GM12878 (cell line): ENCODE measurements at regions not wholly inside any gene's neighbourhood (a gene's known extent, or its start where the extent isn't known, plus 50 kb on each side); places are given as distances from the start of the nearest gene placed in this dataset.

Experiments
- ATAC-seq: fragments of 200-7000 bp; cut with Tn5 transposase; 3 replicates; pipeline ENCODE4 v1.9.1; 2020; ENCODE audit warnings: mild to moderate bottlenecking, moderate library complexity
- BruUV-seq: library from RNA; stranded (reverse); fragments of 400-500 nt; replicated peaks from 2 replicates; lab custom pipeline; 2021; lab: Mats Ljungman, UMichigan
- CTCF ChIA-PET: fragments of 300-600 bp; sonication (Branson Sonifier 250); formaldehyde crosslinking; extraction: SDS; loops from one replicate; lab custom pipeline; 2021; ENCODE audit warnings: inconsistent platforms; lab: Yijun Ruan, JAX
- POLR2A ChIA-PET: fragments of 350-600 bp; formaldehyde crosslinking; extraction: SDS; loops from one replicate; lab custom pipeline; 2021; ENCODE audit warnings: inconsistent platforms; lab: Charles Lee
- RAD21 ChIA-PET: fragments of 300-600 bp; sonication (Branson Sonifier 250); formaldehyde crosslinking; loops from one replicate; lab custom pipeline; 2023; ENCODE audit warnings: antibody characterized with exemption; ENCODE audit not compliant: unreplicated experiment; lab: Charles Lee
- SMC1A ChIA-PET: fragments of 300-600 bp; sonication (Branson Sonifier 250); formaldehyde crosslinking; loops from one replicate; lab custom pipeline; 2023; ENCODE audit not compliant: unreplicated experiment, uncharacterized antibody; lab: Charles Lee
- DNase-seq: peaks from one replicate; pipeline ENCODE4 v3.0.0-alpha.2; 2011; ENCODE audit warnings: low read depth, low spot score
- FAIRE-seq: peaks from 3 replicates; lab custom pipeline; 2011; peaks lifted over from hg19 to GRCh38; lab: Jason Lieb, UNC
- H2AFZ ChIP-seq: 2 replicates; pipeline ENCODE4 v1.6.0; 2011; ENCODE audit warnings: low read depth, low read length, control low read depth; ENCODE audit not compliant: control insufficient read depth
- H3K27ac ChIP-seq: 2 replicates; pipeline ENCODE4 v1.5.1; 2011; ENCODE audit warnings: control low read depth; ENCODE audit not compliant: control insufficient read depth, insufficient read depth
- H3K27me3 ChIP-seq, 2 experiments: replicated peaks in 1 of 2; 2 replicates each; pipeline versions ENCODE4 v1.6.0 to v1.6.1; 2011; ENCODE audit warnings: low read length in 1 of 2; ENCODE audit not compliant: control insufficient read depth in 2 of 2, insufficient read depth in 2 of 2
- H3K36me3 ChIP-seq, 2 experiments: 2 replicates each; pipeline ENCODE4 v1.5.1; 2011; ENCODE audit warnings: low read length in 1 of 2; ENCODE audit not compliant: control insufficient read depth in 2 of 2, insufficient read depth in 2 of 2
- H3K4me1 ChIP-seq: 2 replicates; pipeline ENCODE4 v1.6.1; 2011; ENCODE audit warnings: mild to moderate bottlenecking, low read length, moderate library complexity, mixed read lengths; ENCODE audit not compliant: control insufficient read depth, insufficient read depth
- H3K4me2 ChIP-seq: 2 replicates; pipeline ENCODE4 v1.6.0; 2011; ENCODE audit warnings: control low read depth; ENCODE audit not compliant: control insufficient read depth, insufficient read depth
- H3K4me3 ChIP-seq: fragments of 200-600 bp; sonication (generic); 2 replicates; pipeline ENCODE4 v1.5.1; 2016
- H3K79me2 ChIP-seq: 2 replicates; pipeline ENCODE4 v1.6.0; 2011; ENCODE audit warnings: low read length; ENCODE audit not compliant: control insufficient read depth, insufficient read depth
- H3K9ac ChIP-seq: 2 replicates; pipeline ENCODE4 v1.8.0; 2011; ENCODE audit warnings: low read length, control low read depth, mixed read lengths; ENCODE audit not compliant: control insufficient read depth, insufficient read depth
- H3K9me3 ChIP-seq: replicated peaks from 3 replicates; pipeline ENCODE4 v1.5.1; 2011; ENCODE audit warnings: mild to moderate bottlenecking, low read length; ENCODE audit not compliant: control insufficient read depth, insufficient read depth
- H4K20me1 ChIP-seq: 2 replicates; pipeline ENCODE4 v1.6.0; 2011; ENCODE audit not compliant: control insufficient read depth, insufficient read depth
- ATF7 ChIP-seq: fragments of 450-650 bp; IDR thresholded peaks from 2 replicates; pipeline ENCODE4 v1.6.1; 2016; ENCODE audit warnings: low read depth, mild to moderate bottlenecking
- BCL11A ChIP-seq: IDR thresholded peaks from 2 replicates; pipeline ENCODE4 v1.6.1; 2011; ENCODE audit warnings: low read depth, low read length
- EGR1 ChIP-seq, 2 experiments: IDR thresholded peaks; 1 replicate in 1 of 2; 2 replicates in 1 of 2; pipeline ENCODE4 v1.6.1; 2011 to 2012; ENCODE audit warnings: low read depth in 2 of 2, low read length in 2 of 2, borderline replicate concordance in 1 of 2, mild to moderate bottlenecking in 1 of 2, moderate library complexity in 1 of 2
- FOXM1 ChIP-seq: IDR thresholded peaks from 2 replicates; pipeline ENCODE4 v1.6.1; 2012; ENCODE audit warnings: low read depth, mild to moderate bottlenecking, inconsistent platforms, low read length, moderate library complexity
- HSF1 ChIP-seq: fragments of 150-350 bp; IDR thresholded peaks from 2 replicates; pipeline ENCODE4 v1.6.1; 2014; ENCODE audit warnings: mild to moderate bottlenecking, low read depth, low read length
- MXI1 ChIP-seq: fragments of 150-350 bp; IDR thresholded peaks from 2 replicates; pipeline ENCODE4 v1.6.1; 2011; ENCODE audit warnings: low read depth, mild to moderate bottlenecking, inconsistent platforms, low read length, improper control_type of control experiment
- NBN ChIP-seq: fragments of 450-650 bp; IDR thresholded peaks from 2 replicates; pipeline ENCODE4 v1.6.1; 2016
- NRF1 ChIP-seq: conservative IDR thresholded peaks from 2 replicates; pipeline ENCODE4 v1.6.1; 2011; ENCODE audit warnings: mild to moderate bottlenecking, low read depth, low read length, improper control_type of control experiment
- PAX8 ChIP-seq: fragments of 450-650 bp; IDR thresholded peaks from 2 replicates; pipeline ENCODE4 v1.6.1; 2017; ENCODE audit warnings: mild to moderate bottlenecking, moderate library complexity
- POLR2A ChIP-seq: IDR thresholded peaks from 2 replicates; pipeline ENCODE4 v1.6.1; 2011; ENCODE audit warnings: low read depth, mild to moderate bottlenecking, low read length
- RELB ChIP-seq: fragments of 450-650 bp; IDR thresholded peaks from 2 replicates; pipeline ENCODE4 v1.6.1; 2017; ENCODE audit warnings: low read depth, mild to moderate bottlenecking, moderate library complexity
- STAT3 ChIP-seq: IDR thresholded peaks from 2 replicates; pipeline ENCODE4 v1.6.1; 2011; ENCODE audit warnings: low read depth, low read length, improper control_type of control experiment
- WGBS: methylation state at CpG from one replicate; pipeline ENCODE4 v1.1.6; 2016; ENCODE audit warnings: low lambda C conversion rate; ENCODE audit not compliant: insufficient replicate concordance, insufficient coverage; ENCODE audit errors: missing lambda C conversion rate; 5-methylcytosine and 5-hydroxymethylcytosine counted together
- in situ Hi-C: fragments of 300-500 bp; cut with MboI; formaldehyde crosslinking; loops from 9 replicates; pipeline ENCODE4 v1.14.3; 2018; ENCODE audit warnings: mixed read lengths
- intact Hi-C: fragments of 100-400 bp; cut with micrococcal nuclease; formaldehyde crosslinking; loops from one replicate; pipeline ENCODE4 v1.14.2; 2022; ENCODE audit not compliant: unreplicated experiment
- TF ChIP-seq, protein P1 (sequence below): fragments of 450-650 bp; formaldehyde crosslinking; IDR thresholded peaks from 2 replicates; pipeline ENCODE4 v1.4.0; 2022; ENCODE audit warnings: mild to moderate bottlenecking, moderate library complexity

GRCh38 chr22:27120036-27120435 lies 462.6 kb downstream of the MIAT start (continued):
- TF ChIP-seq, protein P1, sequence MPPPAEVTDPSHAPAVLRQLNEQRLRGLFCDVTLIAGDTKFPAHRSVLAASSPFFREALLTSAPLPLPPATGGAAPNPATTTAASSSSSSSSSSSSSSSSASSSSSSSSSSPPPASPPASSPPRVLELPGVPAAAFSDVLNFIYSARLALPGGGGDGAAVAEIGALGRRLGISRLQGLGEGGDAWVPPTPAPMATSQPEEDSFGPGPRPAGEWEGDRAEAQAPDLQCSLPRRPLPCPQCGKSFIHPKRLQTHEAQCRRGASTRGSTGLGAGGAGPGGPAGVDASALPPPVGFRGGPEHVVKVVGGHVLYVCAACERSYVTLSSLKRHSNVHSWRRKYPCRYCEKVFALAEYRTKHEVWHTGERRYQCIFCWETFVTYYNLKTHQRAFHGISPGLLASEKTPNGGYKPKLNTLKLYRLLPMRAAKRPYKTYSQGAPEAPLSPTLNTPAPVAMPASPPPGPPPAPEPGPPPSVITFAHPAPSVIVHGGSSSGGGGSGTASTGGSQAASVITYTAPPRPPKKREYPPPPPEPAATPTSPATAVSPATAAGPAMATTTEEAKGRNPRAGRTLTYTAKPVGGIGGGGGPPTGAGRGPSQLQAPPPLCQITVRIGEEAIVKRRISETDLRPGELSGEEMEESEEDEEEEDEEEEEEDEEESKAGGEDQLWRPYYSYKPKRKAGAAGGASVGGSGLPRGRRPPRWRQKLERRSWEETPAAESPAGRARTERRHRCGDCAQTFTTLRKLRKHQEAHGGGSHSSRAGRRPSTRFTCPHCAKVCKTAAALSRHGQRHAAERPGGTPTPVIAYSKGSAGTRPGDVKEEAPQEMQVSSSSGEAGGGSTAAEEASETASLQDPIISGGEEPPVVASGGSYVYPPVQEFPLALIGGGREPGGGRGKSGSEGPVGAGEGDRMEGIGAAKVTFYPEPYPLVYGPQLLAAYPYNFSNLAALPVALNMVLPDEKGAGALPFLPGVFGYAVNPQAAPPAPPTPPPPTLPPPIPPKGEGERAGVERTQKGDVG (CRISPR knock-in tag): no peak
- TF ChIP-seq FOXM1 (no peak), MXI1 (no peak), POLR2A (no peak), RELB (no peak), ATF7 (no peak)

DNA sequence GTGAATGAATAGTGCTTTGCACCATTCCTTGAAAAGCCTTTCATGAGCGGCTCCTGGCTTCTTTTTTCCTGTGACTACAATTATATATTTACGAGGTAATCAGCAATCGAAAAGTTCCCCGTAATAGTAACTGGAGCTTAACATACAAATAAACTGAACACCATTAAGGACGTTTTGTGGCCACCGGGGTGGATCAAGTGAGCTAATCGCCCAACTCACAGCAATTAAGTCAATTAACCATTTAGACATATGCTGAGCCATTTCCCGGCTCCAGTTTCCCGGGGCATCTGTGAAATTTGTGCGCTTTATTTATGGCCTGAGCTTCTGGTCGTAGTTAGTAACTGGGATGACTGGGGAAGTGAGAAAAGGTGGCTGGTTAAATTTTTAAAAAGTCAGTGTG lies 465.2 kb downstream of the MIAT start:
- H3K79me2 ChIP-seq: no peaks in the 10 kb centered on the region
- no peaks in the 10 kb centered on the region for H3K27me3 ChIP-seq
- SMC1A ChIA-PET: no interaction called here
- FAIRE-seq (no peak), ATAC-seq (no peak), DNase-seq (no peak)
- H2AFZ ChIP-seq: no peak overlapping the region
- POLR2A ChIA-PET: no interaction called here
- H3K4me2 ChIP-seq: no peak overlapping the region
- intact Hi-C loops: no loop called here
- 42% methylated on average over 11 of the region's 11 CpGs for WGBS
- no peaks in the 10 kb centered on the region for H3K36me3 ChIP-seq
- H3K9ac ChIP-seq: no peak overlapping the region
- no peaks in the 10 kb centered on the region for H3K4me1 ChIP-seq
- CTCF ChIA-PET: interaction anchor here (0.9 kb wide), 1 partner anchor 444 kb away, joined by 5 read pairs; no protein-coding TSS in a partner anchor
- BruUV-seq: no TSS peak
- H3K9me3 ChIP-seq: no peaks in the 10 kb centered on the region
- no peak overlapping the region for H3K27ac ChIP-seq
- RAD21 ChIA-PET: no interaction called here
- H4K20me1 ChIP-seq: no peaks in the 10 kb centered on the region
- no peak overlapping the region for H3K4me3 ChIP-seq
- in situ Hi-C loops: no loop called here
- TF ChIP-seq STAT3: no peak
- no peak for TF ChIP-seq HSF1
- TF ChIP-seq BCL11A: no peak
- no peak for TF ChIP-seq NRF1
- no peak for TF ChIP-seq EGR1 (IDR thresholded peaks at IDR 0.05; ENCODE audit: borderline replicate concordance in 1 of 2, low read depth in 2 of 2, low read length in 2 of 2)
- no peak for TF ChIP-seq NBN
- TF ChIP-seq, protein P1 (CRISPR knock-in tag): no peak
- TF ChIP-seq PAX8: no peak
